Activated CD4-positive, alpha-beta memory T cell treated with anti-CD3 and anti-CD28 coated beads, Interleukin-2, amount 10 ng/mL, durations not matched to agents 7 days and 5 days (primary cell): ENCODE measurements at regions not wholly inside any gene's neighbourhood (a gene's known extent, or its start where the extent isn't known, plus 50 kb on each side); places are given as distances from the start of the nearest gene placed in this dataset.

Source experiments
- CTCF ChIA-PET: fragments of 350-600 bp; sonication (Branson Sonifier 250); formaldehyde crosslinking; loops from one replicate; lab custom pipeline; 2021; ENCODE audit warnings: antibody characterized with exemption, inconsistent platforms; lab: Charles Lee
- POLR2A ChIA-PET: fragments of 350-600 bp; sonication (Branson Sonifier 250); formaldehyde crosslinking; loops from one replicate; lab custom pipeline; 2021; ENCODE audit warnings: antibody characterized with exemption; lab: Charles Lee
- DNase-seq: peaks from one replicate; pipeline ENCODE4 v3.0.0-alpha.2; 2020
- H3K27ac Mint-ChIP-seq: one replicate; pipeline ENCODE4 v1.8.0; 2021; ENCODE audit warnings: mild to moderate bottlenecking, mixed read lengths
- H3K27me3 Mint-ChIP-seq: one replicate; pipeline ENCODE4 v1.8.0; 2021; ENCODE audit warnings: mixed read lengths
- H3K36me3 Mint-ChIP-seq: one replicate; pipeline ENCODE4 v1.8.0; 2021; ENCODE audit warnings: low read depth, mixed read lengths
- H3K4me1 Mint-ChIP-seq: one replicate; pipeline ENCODE4 v1.8.0; 2021; ENCODE audit warnings: mixed read lengths
- H3K4me3 Mint-ChIP-seq: one replicate; pipeline ENCODE4 v1.8.0; 2021; ENCODE audit warnings: mild to moderate bottlenecking, mixed read lengths
- H3K9me3 Mint-ChIP-seq: one replicate; pipeline ENCODE4 v1.8.0; 2021; ENCODE audit warnings: mixed read lengths

GRCh38 chr5:128913551-128913950 lies 51.7 kb upstream of the SLC27A6 start:
- no peaks in the 10 kb centered on the region for H3K36me3 Mint-ChIP-seq
- no peak for DNase-seq
- no peaks in the 10 kb centered on the region for H3K27me3 Mint-ChIP-seq
- H3K9me3 Mint-ChIP-seq, result no peaks in the 10 kb centered on the region
- no peak overlapping the region for H3K27ac Mint-ChIP-seq
- H3K4me1 Mint-ChIP-seq, result no peaks in the 10 kb centered on the region
- ChIA-PET CTCF (no interaction called here), POLR2A (no interaction called here)
- H3K4me3 Mint-ChIP-seq, result no peak overlapping the region
